B cell (primary cell): ENCODE measurements at regions not wholly inside any gene's neighbourhood (a gene's known extent, or its start where the extent isn't known, plus 50 kb on each side); places are given as distances from the start of the nearest gene placed in this dataset.

ENCODE experiments used
- CTCF ChIP-seq: fragments of 200-600 bp; IDR thresholded peaks from one replicate; pipeline ENCODE4 v1.8.0; 2022; ENCODE audit warnings: antibody characterized with exemption, mild to moderate bottlenecking
- EZH2 ChIP-seq: IDR thresholded peaks from 2 replicates; pipeline ENCODE4 v1.6.1; 2012; ENCODE audit warnings: borderline replicate concordance, low read depth, mild to moderate bottlenecking, moderate library complexity, low read length; ENCODE audit not compliant: insufficient read depth, poor library complexity, severe bottlenecking

- TF ChIP-seq CTCF: no peak
- no peak for TF ChIP-seq EZH2
These were observed 372.5 kb upstream of the C1orf174 start for GRCh38 chr1:4272568-4272967.
